Stimulated activated CD8-positive, alpha-beta memory T cell treated with anti-CD3 and anti-CD28 coated beads, Interleukin-7, amount 100 ng/mL, for 48 hours (primary cell): ENCODE measurements at regions not wholly inside any gene's neighbourhood (a gene's known extent, or its start where the extent isn't known, plus 50 kb on each side); places are given as distances from the start of the nearest gene placed in this dataset.
"Not testable (repeated sequence)": the region's sequence is repeated elsewhere in the genome, so short reads cannot be mapped to it uniquely, and the experiment has no call there.

Source experiments
- DNase-seq, 2 donors: peaks; one replicate each; pipeline ENCODE4 v3.0.0-alpha.2; 2020; ENCODE audit warnings: low read depth in 1 of 2; ENCODE audit errors: extremely low read depth in 1 of 2

DNA sequence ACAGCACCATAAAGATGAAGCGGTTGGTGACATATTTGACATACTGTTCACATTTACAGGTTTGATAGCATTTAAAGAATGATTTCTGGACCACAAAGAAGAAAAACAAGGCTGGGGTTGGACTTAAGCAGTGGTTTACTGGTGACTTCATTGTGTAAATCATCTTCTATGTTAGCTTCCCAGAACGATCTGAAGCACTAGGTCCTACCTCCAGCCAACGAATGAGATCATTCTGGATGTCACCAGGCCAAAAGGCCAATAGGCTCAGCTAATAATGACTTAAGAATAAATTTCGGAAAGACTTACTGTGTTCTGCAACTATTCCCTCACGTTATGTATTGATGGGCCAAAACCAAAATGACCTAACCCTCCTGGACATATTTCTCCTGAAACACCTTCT is 675.3 kb upstream of the CCNG1 start:
- no peak for DNase-seq

DNA sequence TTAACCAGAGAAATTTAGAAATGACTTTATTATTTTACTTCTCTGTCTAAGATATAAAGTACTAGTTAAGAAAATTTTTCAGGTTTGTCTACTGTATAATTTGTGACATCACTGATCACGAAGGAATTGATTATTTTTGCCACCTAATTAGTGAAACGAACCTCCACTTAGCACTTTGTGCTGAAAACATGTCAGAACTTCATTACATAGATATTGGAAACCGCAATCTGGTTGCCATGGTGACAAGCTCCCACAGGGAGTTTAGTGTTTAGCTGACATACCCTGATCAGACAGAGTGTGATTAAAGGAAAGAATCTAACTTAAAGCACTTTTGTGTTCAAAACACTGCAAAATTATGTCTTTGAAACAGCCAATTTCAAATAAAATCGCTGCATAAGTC is 668.4 kb upstream of the CCNG1 start:
- no peak for DNase-seq

- DNase-seq: no peak
These were observed 651.7 kb upstream of the CCNG1 start for GRCh38 chr5:162785673-162786072.

DNA sequence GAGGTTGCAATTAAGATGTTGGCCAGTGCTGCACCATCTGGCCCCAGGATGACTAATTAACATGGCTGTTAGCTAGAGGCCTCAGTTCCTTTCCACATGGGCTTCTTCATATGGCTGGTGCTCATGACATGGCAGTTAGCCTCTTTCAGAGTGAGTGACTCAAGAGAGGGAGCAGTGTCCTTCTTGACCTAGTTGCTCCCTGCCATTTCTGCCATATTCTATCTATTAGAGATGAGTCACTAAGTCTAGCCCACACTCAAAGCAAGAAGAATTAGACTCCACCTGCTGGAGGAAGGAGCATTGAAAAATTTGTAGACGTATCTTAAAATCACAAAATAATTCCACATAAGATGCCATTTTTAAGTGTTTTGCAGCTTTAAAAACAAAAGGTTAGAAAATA is 651.2 kb upstream of the CCNG1 start:
- DNase-seq: no peak

GRCh38 chr5:162796507-162796906 is 640.9 kb upstream of the CCNG1 start:
- DNase-seq: no peak

DNA sequence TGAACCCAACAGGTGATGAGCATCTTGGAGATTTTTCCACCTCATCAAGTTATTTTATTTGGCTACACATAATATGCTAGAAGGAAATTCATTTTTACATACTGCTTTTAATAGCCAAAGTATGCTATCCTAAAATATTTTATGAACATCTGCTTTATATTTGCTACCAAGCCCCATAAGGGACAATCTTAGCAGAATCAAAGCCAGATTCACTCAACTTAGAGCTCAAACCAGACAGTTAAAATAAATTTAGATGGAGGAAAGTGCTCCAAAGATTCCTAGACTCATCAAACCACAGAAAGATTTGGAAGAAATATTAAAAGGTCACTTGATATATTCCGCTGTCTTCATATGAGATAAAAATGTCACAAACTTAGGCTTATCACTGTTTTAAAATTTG is 637.1 kb upstream of the CCNG1 start:
- no peak for DNase-seq

- no peak for DNase-seq
These were observed 636.2 kb upstream of the CCNG1 start for GRCh38 chr5:162801235-162801634.

- DNase-seq: no peak
These were observed 631.2 kb upstream of the CCNG1 start for GRCh38 chr5:162806195-162806594.

- DNase-seq: no peak
These were observed 626.3 kb upstream of the CCNG1 start for GRCh38 chr5:162811071-162811470.

- no peak for DNase-seq
These were observed 620.6 kb upstream of the CCNG1 start for GRCh38 chr5:162816816-162817215.

- DNase-seq: no peak
These were observed 620.0 kb upstream of the CCNG1 start for GRCh38 chr5:162817364-162817763.

GRCh38 chr5:162821664-162822063 is 615.7 kb upstream of the CCNG1 start:
- DNase-seq: not testable (repeated sequence)

DNA sequence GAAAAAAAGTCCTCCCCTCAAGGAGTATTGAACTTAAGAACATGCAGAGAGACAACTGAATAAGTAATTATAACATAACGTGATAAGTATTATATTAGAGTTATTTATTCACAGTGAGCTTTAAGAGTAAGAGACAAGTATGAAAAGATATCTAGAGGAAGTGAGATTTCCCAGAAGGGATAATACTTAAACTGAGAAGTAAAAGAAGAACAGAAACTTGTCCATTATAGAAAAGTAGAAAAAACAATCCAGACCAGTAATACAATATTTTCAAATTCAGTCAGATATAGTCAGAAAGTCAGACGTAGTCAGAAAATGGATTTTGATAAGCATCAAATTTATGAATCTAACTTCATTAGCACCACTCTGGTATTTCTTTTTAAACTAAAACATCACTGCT is 613.0 kb upstream of the CCNG1 start:
- DNase-seq: no peak

DNA sequence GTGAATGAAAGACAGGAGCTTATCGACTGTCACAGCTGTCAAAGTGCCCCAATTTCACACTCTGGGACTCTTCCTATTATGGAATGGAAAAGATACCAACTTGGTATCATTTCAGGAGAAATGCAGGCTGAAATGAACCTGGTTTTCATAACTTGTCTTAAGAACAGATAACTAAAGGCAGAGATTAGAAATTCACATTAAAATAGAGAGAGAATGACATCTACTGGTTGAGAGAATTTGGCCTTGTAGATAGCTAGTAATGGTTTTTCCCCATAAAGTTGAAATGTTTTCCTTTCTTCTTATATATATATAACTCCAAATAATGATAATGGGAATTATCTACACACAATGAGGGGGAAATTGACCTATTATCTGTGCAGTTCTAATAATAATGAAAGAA is 600.2 kb upstream of the CCNG1 start:
- DNase-seq: no peak

GRCh38 chr5:162842727-162843126 is 594.7 kb upstream of the CCNG1 start:
- DNase-seq: no peak

- DNase-seq: no peak
These were observed 585.3 kb upstream of the CCNG1 start for GRCh38 chr5:162852134-162852533.

GRCh38 chr5:162858770-162859169 is 578.6 kb upstream of the CCNG1 start:
- DNase-seq: no peak

- DNase-seq: no peak
These were observed 566.4 kb upstream of the CCNG1 start for GRCh38 chr5:162870966-162871365.

DNA sequence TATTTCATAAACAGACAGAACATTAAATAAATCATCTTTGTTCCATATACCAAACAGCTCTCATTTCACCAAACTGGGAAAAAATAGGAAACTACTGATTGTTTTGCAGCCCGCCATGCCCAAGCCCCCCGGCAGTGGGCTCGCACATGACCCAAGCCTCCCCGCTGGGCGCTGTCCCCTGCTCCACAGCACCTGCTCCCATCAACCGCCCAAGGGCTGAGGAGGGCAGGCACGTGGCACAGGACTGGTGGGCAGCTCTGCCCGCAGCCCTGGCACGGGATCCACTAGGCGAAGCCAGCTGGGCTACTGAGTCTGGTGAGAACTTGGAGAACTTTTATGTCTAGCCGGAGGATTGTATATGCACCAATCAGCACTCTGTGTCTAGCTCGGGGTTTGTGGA is 554.8 kb upstream of the CCNG1 start:
- DNase-seq: no peak

DNA sequence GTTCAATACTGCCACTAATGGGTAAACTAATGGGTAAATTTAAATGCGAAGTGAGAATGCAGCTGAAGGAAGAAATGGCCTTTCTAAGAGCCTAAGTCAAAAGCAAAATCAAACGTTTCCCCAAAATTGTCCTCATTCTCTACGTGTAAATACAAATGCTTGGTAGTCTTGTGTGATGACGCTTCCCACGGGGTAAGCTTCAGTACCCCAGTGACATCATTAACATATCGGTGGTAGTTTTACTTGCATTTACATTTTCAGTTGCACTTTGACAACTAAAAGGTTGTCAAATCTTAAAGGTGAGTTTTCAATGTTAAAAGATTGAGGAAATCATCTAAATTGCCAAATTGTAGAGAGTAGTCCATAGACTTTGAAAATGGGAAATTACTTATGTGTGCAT is 550.7 kb upstream of the CCNG1 start:
- DNase-seq: no peak

- DNase-seq: no peak
These were observed 549.1 kb upstream of the CCNG1 start for GRCh38 chr5:162888268-162888667.

- DNase-seq: no peak
These were observed 525.5 kb upstream of the CCNG1 start for GRCh38 chr5:162911873-162912272.

- DNase-seq: no peak
These were observed 521.0 kb upstream of the CCNG1 start for GRCh38 chr5:162916368-162916767.

- DNase-seq: no peak
These were observed 508.3 kb upstream of the CCNG1 start for GRCh38 chr5:162929104-162929503.
